ENCODE measurements at regions not wholly inside any gene's neighbourhood (a gene's known extent, or its start where the extent isn't known, plus 50 kb on each side); places are given as distances from the start of the nearest gene placed in this dataset.

DNA sequence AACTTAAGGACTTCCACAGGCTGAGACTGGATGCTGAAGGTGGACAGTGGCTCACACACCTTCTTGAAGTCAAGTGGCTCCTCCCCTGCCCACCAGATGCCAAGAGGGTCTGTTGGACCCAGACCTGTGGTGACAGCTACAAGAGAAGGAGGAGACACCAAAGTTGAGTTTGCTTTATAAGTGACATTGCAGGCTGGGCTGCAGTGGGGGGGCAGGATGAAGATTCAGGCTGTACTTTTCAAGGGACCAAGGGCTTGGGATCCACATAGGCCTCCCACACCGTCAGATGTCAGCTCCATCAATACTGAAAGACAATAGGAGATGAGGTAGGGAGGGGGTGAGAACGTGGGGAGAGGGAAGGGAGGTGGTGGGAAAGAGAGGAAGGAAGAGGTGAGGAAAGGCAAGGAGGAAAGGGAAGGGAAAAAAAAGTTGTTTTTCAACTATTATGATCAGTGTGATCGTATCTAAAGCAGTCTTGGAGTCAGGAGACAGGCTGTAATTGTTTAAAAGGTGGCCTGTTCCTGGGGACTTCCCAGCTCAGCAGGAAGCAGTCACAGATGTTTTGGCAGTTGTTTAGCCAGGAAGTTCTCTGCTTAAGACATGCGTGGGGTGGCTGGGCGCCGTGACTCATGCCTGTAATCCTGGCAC, 84.1 kb upstream of the RESF1 start:
- TF ChIP-seq, protein P1, sequence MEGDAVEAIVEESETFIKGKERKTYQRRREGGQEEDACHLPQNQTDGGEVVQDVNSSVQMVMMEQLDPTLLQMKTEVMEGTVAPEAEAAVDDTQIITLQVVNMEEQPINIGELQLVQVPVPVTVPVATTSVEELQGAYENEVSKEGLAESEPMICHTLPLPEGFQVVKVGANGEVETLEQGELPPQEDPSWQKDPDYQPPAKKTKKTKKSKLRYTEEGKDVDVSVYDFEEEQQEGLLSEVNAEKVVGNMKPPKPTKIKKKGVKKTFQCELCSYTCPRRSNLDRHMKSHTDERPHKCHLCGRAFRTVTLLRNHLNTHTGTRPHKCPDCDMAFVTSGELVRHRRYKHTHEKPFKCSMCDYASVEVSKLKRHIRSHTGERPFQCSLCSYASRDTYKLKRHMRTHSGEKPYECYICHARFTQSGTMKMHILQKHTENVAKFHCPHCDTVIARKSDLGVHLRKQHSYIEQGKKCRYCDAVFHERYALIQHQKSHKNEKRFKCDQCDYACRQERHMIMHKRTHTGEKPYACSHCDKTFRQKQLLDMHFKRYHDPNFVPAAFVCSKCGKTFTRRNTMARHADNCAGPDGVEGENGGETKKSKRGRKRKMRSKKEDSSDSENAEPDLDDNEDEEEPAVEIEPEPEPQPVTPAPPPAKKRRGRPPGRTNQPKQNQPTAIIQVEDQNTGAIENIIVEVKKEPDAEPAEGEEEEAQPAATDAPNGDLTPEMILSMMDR (IDR thresholded peaks at IDR 0.05), result no peak
- TF ChIP-seq POLR2A (IDR thresholded peaks at IDR 0.05), result no peak

Measured in uterus (tissue), 2 donors.